Skin epidermis (tissue), 12 donors: ENCODE measurements at regions not wholly inside any gene's neighbourhood (a gene's known extent, or its start where the extent isn't known, plus 50 kb on each side); places are given as distances from the start of the nearest gene placed in this dataset.

Experiments used
- H3K27ac ChIP-seq, 21 experiments: fragments of 200-600 bp; sonication (generic) in 11 of 21; one replicate each; pipeline ENCODE4 v1.5.0; 2020; ENCODE audit warnings: mild to moderate bottlenecking in 3 of 21, inconsistent platforms in 2 of 21, moderate library complexity in 2 of 21
- H3K4me3 ChIP-seq, 7 experiments: fragments of 200-600 bp; sonication (generic) in 2 of 7; one replicate each; pipeline ENCODE4 v1.5.0; 2020; ENCODE audit warnings: inconsistent platforms in 2 of 7, mild to moderate bottlenecking in 2 of 7, moderate library complexity in 1 of 7

- Histone ChIP-seq H3K4me3 (no peak overlapping the region), H3K27ac (no peak overlapping the region)
Observed at GRCh38 chr1:29673669-29674626, 437.6 kb downstream of the PTPRU start.

GRCh38 chr1:29673228-29673500, 436.8 kb downstream of the PTPRU start:
- Histone ChIP-seq H3K4me3 (no peak overlapping the region), H3K27ac (no peak overlapping the region)

- Histone ChIP-seq H3K27ac (no peak overlapping the region), H3K4me3 (no peak overlapping the region)
Observed at GRCh38 chr1:29672416-29673227, 436.3 kb downstream of the PTPRU start.

DNA sequence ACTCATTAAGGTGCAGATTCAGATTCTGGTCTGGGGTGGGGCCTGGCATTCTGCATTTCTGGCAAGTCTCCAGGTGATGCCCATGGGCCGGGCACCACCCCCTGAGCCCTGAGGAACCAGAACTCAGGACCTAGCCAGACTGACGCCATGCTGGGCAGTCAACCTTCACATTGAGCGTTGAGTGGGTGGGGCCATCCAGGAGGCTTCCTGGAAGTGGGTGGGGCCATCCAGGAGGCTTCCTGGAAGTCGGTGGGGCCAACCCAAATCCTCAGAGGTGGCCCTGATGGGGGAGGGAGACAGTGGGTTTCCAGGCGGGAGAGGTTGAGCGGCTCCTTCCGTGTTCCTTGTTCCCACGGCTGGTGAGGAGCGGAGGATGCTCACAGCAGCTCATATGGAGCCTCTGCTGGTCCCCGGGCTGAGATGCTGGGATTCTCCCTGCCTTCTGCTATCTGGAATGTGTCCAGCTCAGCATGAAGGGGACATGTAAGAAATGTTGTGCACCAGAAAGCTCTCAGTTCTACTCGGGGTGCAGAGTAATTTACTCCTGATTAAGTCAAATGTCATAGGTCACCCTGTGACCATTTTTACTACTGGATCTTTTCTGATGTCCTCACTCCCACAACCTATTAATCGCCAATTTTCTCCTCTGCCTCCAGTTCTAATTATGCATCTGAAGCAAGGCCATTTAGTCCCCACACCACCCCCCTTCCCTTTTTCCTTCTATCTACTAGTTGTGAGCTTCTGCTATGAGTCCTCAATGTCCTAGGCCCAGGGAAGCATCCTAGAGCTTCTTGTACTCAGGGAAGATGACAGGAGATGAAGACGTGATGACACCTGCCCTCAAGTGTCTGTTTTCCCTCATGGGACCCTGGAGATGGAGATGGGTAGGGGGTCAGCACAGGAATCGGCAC, 435.4 kb downstream of the PTPRU start:
- Histone ChIP-seq H3K27ac (no peak overlapping the region), H3K4me3 (no peak overlapping the region)

DNA sequence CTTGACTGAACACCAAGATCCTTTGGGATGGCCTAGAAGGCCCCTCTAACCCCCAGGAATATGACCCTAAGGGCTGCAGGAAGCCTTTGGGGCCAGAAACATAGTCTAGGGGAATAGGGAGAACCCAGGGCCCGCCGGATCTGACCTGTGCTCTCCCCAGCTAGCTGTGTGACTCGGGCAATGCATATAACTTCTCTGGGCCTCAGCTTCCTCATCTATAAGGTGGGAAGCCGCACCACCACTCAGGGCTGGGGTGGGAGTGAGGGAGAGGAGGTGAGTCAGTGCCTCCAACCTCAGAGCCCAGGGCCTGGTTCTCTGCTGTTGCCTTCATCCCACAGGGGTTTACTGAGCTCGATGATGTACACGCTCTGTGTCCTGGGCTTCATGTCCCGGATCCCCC, 434.4 kb downstream of the PTPRU start:
- no peak overlapping the region for H3K4me3 ChIP-seq
- H3K27ac ChIP-seq, result no peak overlapping the region

DNA sequence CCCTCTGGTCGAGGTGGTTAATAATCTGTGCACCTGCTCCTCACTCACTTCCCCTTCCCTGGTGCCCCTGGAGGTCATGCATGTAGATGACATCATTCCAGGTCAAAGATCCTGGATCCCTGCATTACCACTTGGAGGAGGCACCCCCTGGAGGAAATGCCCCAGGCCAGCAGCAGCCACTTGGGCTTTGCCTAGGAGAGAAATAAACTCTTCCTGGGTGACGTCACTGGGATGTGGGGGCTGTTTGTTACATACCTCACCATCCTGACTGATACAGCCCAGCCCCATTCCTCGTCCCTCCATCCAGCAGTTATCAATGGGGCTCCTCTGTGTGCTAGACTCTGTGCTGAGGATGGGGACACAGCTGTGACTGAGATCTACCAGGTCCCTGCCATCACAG, 433.6 kb downstream of the PTPRU start:
- no peak overlapping the region for H3K27ac ChIP-seq
- no peak overlapping the region for H3K4me3 ChIP-seq

DNA sequence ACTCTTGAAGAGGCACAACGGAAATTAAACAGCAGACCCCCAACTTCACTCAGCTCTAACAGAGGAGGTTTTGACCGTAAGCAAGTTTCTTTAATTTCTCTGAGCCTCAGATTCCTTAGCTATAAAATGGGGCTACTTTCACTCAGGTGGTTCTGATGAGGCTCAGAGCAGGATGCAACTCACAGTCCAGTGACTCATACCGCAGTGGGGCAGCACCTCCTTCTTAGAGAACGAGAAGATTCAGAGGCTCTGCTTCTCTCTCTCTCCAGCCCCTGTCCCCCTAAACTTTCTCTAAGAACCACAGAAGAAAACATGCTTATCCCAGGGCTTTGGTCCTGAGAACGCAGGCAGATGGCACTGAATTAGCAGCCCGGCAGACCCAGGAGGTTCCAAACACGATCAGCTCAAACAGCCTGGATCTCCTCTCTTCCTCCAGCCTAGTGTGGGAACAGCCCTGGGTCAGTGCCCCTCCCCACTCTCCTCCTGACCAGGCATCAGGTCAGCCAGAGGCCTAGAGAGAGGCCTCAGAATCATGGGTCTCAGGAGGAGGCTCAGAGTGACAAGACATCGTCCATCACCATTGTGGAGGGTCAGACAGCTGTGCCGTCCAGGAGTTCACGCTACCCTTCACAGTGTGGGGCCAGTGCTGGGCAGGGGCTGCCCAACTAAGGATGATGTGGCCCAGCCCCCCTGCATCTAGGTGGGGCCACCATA, 433.0 kb downstream of the PTPRU start:
- H3K4me3 ChIP-seq, result no peak overlapping the region
- H3K27ac ChIP-seq, result no peak overlapping the region

DNA sequence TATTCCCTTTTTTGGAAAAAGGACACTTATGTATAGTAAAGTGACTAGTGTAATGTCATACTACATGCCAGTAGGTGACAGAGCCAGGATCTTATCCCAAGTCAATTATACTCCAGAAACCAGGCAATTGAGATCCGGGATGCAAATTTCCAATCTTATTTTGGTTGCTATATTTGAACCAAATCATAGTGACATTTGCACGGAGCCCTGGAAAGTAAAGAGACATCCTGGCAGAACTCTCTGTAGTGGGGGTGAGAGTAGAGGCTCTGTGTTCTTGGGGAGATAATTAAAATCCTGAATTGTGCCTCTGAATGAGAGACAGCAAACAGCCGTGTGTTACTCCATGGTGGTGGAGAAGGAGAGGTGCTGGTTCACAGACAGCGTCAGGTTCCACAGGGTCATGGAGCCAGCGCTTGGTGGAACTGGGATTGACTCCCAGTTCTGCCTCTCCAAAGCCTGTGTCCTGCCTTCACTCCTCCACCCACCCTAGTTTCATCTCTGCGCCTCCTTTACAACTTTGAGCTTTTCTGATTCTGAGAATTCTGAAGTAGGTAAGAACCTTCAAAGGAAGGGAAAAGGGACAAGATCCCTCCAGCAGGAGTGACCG, 432.3 kb downstream of the PTPRU start:
- H3K27ac ChIP-seq, result no peak overlapping the region
- no peak overlapping the region for H3K4me3 ChIP-seq

- Histone ChIP-seq H3K27ac (no peak overlapping the region), H3K4me3 (no peak overlapping the region)
Observed at GRCh38 chr1:29667951-29668350, 431.6 kb downstream of the PTPRU start.

- H3K4me3 ChIP-seq, result no peak overlapping the region
Observed at GRCh38 chr1:29664711-29665110, 428.4 kb downstream of the PTPRU start.

DNA sequence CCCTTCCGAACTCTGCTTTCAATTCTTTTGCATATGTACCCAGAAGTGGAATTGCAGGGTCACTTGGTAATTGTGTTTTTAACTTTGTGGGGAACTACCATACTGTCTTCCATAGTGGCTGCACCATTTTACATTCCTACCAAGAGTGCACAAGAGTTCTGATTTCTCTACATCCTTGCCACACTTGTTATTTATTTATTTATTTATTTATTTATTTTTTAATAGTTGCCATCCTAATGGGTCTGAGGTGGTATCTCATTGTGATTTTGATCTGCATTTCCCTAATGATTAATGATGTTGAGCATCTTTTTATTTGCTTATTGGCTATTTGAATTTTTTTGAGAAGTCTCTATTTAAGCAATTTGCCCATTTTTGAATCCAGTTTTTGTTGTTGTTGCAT, 422.4 kb downstream of the PTPRU start:
- Histone ChIP-seq H3K27ac (no peak overlapping the region), H3K4me3 (no peak overlapping the region)

More at GRCh38 chr1:29664711-29665110, 428.4 kb downstream of the PTPRU start:
- H3K27ac ChIP-seq, result no peak overlapping the region

- Histone ChIP-seq H3K27ac (no peak overlapping the region), H3K4me3 (no peak overlapping the region)
Observed at GRCh38 chr1:29657816-29658215, 421.5 kb downstream of the PTPRU start.

GRCh38 chr1:29655945-29656850, 419.9 kb downstream of the PTPRU start:
- no peak overlapping the region for H3K4me3 ChIP-seq
- no peak overlapping the region for H3K27ac ChIP-seq

- H3K4me3 ChIP-seq, result no peak overlapping the region
- H3K27ac ChIP-seq, result no peak overlapping the region
Observed at GRCh38 chr1:29655145-29655544, 418.8 kb downstream of the PTPRU start.

GRCh38 chr1:29653886-29654450, 417.6 kb downstream of the PTPRU start:
- no peak overlapping the region for H3K27ac ChIP-seq
- no peak overlapping the region for H3K4me3 ChIP-seq

- no peak overlapping the region for H3K4me3 ChIP-seq
- no peak overlapping the region for H3K27ac ChIP-seq
Observed at GRCh38 chr1:29653034-29653810, 416.9 kb downstream of the PTPRU start.
